HG03469 (cell line): ENCODE measurements at regions not wholly inside any gene's neighbourhood (a gene's known extent, or its start where the extent isn't known, plus 50 kb on each side); places are given as distances from the start of the nearest gene placed in this dataset.

Source experiments
- ATAC-seq: cut with Tn5 transposase; IDR thresholded peaks from one replicate; pipeline ENCODE4 v1.9.1; 2021; ENCODE audit warnings: mild to moderate bottlenecking, moderate library complexity, moderate number of reproducible peaks; ENCODE audit not compliant: unreplicated experiment

GRCh38 chr2:171225989-171226388, 65.3 kb upstream of the TLK1 start:
- ATAC-seq: no peak

- ATAC-seq: no peak
Observed at GRCh38 chr2:171225302-171225980, 64.7 kb upstream of the TLK1 start.

GRCh38 chr2:171217330-171217729, 56.6 kb upstream of the TLK1 start:
- ATAC-seq: no peak

- ATAC-seq: no peak
Observed at GRCh38 chr2:171216631-171217030, 55.9 kb upstream of the TLK1 start.

- no peak for ATAC-seq
Observed at GRCh38 chr2:171214093-171214492, 53.4 kb upstream of the TLK1 start.

GRCh38 chr2:171210864-171211431, 50.3 kb upstream of the TLK1 start:
- ATAC-seq: peak; percentile 67
